Caco-2 (cell line): ENCODE measurements at regions not wholly inside any gene's neighbourhood (a gene's known extent, or its start where the extent isn't known, plus 50 kb on each side); places are given as distances from the start of the nearest gene placed in this dataset.

ENCODE experiments used
- BruUV-seq: library from RNA; stranded (reverse); fragments of 400-500 nt; replicated peaks from 2 replicates; lab custom pipeline; 2021; lab: Mats Ljungman, UMichigan
- CTCF ChIA-PET: fragments of 300-600 bp; sonication (Branson Sonifier 250); formaldehyde crosslinking; loops from one replicate; lab custom pipeline; 2022; ENCODE audit warnings: antibody characterized with exemption; lab: Charles Lee
- POLR2A ChIA-PET: fragments of 300-600 bp; sonication (Branson Sonifier 250); formaldehyde crosslinking; loops from one replicate; lab custom pipeline; 2022; ENCODE audit warnings: antibody characterized with exemption; lab: Charles Lee
- DNase-seq, 2 experiments: peaks; one replicate each; pipeline versions ENCODE4 v3.0.0 to v3.0.0-alpha.2; 2020 to 2022
- H3K27me3 ChIP-seq: replicated peaks from 2 replicates; pipeline ENCODE4 v1.6.0; 2011; ENCODE audit warnings: low read length; ENCODE audit not compliant: control insufficient read depth, insufficient read depth
- H3K36me3 ChIP-seq: 2 replicates; pipeline ENCODE4 v1.5.1; 2011; ENCODE audit warnings: low read length; ENCODE audit not compliant: control insufficient read depth, insufficient read depth
- H3K4me1 ChIP-seq: fragments of 250-450 bp; sonication (Bioruptor Pico); 2 replicates; pipeline ENCODE4 v1.5.1; 2020; ENCODE audit warnings: mild to moderate bottlenecking
- H3K4me3 ChIP-seq: 2 replicates; pipeline ENCODE4 v1.5.1; 2011; ENCODE audit warnings: low read depth, mild to moderate bottlenecking, control low read depth, low read length
- H3K9me3 ChIP-seq: fragments of 250-450 bp; sonication (Bioruptor Pico); 2 replicates; pipeline ENCODE4 v1.5.1; 2020; ENCODE audit warnings: mild to moderate bottlenecking, moderate library complexity
- H3K27ac Mint-ChIP-seq: one replicate; pipeline ENCODE4 v1.8.0; 2022; ENCODE audit warnings: mixed read lengths; ENCODE audit not compliant: unreplicated experiment
- H3K27me3 Mint-ChIP-seq: one replicate; pipeline ENCODE4 v1.8.0; 2022; ENCODE audit warnings: mixed read lengths; ENCODE audit not compliant: insufficient read depth, unreplicated experiment
- H3K36me3 Mint-ChIP-seq: one replicate; pipeline ENCODE4 v1.8.0; 2022; ENCODE audit warnings: mild to moderate bottlenecking, mixed read lengths; ENCODE audit not compliant: insufficient read depth, unreplicated experiment
- H3K4me1 Mint-ChIP-seq: one replicate; pipeline ENCODE4 v1.8.0; 2022; ENCODE audit warnings: low read depth, mixed read lengths; ENCODE audit not compliant: unreplicated experiment
- H3K4me3 Mint-ChIP-seq: one replicate; pipeline ENCODE4 v1.8.0; 2022; ENCODE audit warnings: mild to moderate bottlenecking, moderate library complexity, mixed read lengths; ENCODE audit not compliant: unreplicated experiment
- H3K9me3 Mint-ChIP-seq: one replicate; pipeline ENCODE4 v1.8.0; 2022; ENCODE audit warnings: mixed read lengths; ENCODE audit not compliant: unreplicated experiment
- intact Hi-C: fragments of 100-400 bp; cut with micrococcal nuclease; formaldehyde crosslinking; loops from one replicate; pipeline ENCODE4 v1.10.0; 2022; ENCODE audit not compliant: unreplicated experiment
- TF ChIP-seq, protein P1 (sequence below), 2 experiments: fragments of 200-600 bp in 1 of 2; IDR thresholded peaks; 1 replicate in 1 of 2; 2 replicates in 1 of 2; pipeline versions ENCODE4 v1.5.1 to v1.8.0; 2011 to 2022; ENCODE audit warnings: antibody characterized with exemption in 1 of 2, control low read depth in 1 of 2, inconsistent platforms in 1 of 2, low read depth in 1 of 2, low read length in 1 of 2, mild to moderate bottlenecking in 1 of 2, moderate library complexity in 1 of 2; ENCODE audit not compliant: insufficient read depth in 1 of 2, severe bottlenecking in 1 of 2, unreplicated experiment in 1 of 2

GRCh38 chr1:57910782-57911181 is 486.9 kb upstream of the DAB1 start:
- intact Hi-C loops: no loop called here
- CTCF ChIA-PET: no interaction called here
- H3K4me1 Mint-ChIP-seq: no peaks in the 10 kb centered on the region
- TF ChIP-seq, protein P1, sequence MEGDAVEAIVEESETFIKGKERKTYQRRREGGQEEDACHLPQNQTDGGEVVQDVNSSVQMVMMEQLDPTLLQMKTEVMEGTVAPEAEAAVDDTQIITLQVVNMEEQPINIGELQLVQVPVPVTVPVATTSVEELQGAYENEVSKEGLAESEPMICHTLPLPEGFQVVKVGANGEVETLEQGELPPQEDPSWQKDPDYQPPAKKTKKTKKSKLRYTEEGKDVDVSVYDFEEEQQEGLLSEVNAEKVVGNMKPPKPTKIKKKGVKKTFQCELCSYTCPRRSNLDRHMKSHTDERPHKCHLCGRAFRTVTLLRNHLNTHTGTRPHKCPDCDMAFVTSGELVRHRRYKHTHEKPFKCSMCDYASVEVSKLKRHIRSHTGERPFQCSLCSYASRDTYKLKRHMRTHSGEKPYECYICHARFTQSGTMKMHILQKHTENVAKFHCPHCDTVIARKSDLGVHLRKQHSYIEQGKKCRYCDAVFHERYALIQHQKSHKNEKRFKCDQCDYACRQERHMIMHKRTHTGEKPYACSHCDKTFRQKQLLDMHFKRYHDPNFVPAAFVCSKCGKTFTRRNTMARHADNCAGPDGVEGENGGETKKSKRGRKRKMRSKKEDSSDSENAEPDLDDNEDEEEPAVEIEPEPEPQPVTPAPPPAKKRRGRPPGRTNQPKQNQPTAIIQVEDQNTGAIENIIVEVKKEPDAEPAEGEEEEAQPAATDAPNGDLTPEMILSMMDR (IDR thresholded peaks at IDR 0.05; ENCODE audit: insufficient read depth in 1 of 2, low read depth in 1 of 2, low read length in 1 of 2, severe bottlenecking in 1 of 2, unreplicated experiment in 1 of 2): no peak
- H3K36me3 ChIP-seq: no peaks in the 10 kb centered on the region
- no peak overlapping the region for H3K27ac Mint-ChIP-seq
- no peaks in the 10 kb centered on the region for H3K9me3 ChIP-seq
- DNase-seq: no peak
- H3K9me3 Mint-ChIP-seq: no peaks in the 10 kb centered on the region
- POLR2A ChIA-PET: no interaction called here
- no peaks in the 10 kb centered on the region for H3K4me1 ChIP-seq
- no TSS peak for BruUV-seq
- H3K4me3 Mint-ChIP-seq: no peak overlapping the region
- no peaks in the 10 kb centered on the region for H3K36me3 Mint-ChIP-seq
- H3K27me3 Mint-ChIP-seq: peaks cover 13% of the 10 kb centered on the region
- no peak overlapping the region for H3K4me3 ChIP-seq
- H3K27me3 ChIP-seq: no peaks in the 10 kb centered on the region

- no TSS peak for BruUV-seq
- Histone ChIP-seq H3K9me3 (no peaks in the 10 kb centered on the region), H3K4me3 (no peak overlapping the region), H3K27me3 (no peaks in the 10 kb centered on the region), H3K36me3 (no peaks in the 10 kb centered on the region), H3K4me1 (no peaks in the 10 kb centered on the region)
- TF ChIP-seq, protein P1 (IDR thresholded peaks at IDR 0.05; ENCODE audit: insufficient read depth in 1 of 2, low read depth in 1 of 2, low read length in 1 of 2, severe bottlenecking in 1 of 2, unreplicated experiment in 1 of 2): no peak
- intact Hi-C loops: no loop called here
- Mint-ChIP-seq H3K27ac (no peak overlapping the region), H3K4me3 (no peak overlapping the region), H3K9me3 (no peaks in the 10 kb centered on the region), H3K4me1 (no peaks in the 10 kb centered on the region), H3K27me3 (peaks cover 13% of the 10 kb centered on the region), H3K36me3 (no peaks in the 10 kb centered on the region)
- DNase-seq: no peak
- ChIA-PET POLR2A (no interaction called here), CTCF (no interaction called here)
Measured at GRCh38 chr1:57910305-57910704, 486.4 kb upstream of the DAB1 start.

DNA sequence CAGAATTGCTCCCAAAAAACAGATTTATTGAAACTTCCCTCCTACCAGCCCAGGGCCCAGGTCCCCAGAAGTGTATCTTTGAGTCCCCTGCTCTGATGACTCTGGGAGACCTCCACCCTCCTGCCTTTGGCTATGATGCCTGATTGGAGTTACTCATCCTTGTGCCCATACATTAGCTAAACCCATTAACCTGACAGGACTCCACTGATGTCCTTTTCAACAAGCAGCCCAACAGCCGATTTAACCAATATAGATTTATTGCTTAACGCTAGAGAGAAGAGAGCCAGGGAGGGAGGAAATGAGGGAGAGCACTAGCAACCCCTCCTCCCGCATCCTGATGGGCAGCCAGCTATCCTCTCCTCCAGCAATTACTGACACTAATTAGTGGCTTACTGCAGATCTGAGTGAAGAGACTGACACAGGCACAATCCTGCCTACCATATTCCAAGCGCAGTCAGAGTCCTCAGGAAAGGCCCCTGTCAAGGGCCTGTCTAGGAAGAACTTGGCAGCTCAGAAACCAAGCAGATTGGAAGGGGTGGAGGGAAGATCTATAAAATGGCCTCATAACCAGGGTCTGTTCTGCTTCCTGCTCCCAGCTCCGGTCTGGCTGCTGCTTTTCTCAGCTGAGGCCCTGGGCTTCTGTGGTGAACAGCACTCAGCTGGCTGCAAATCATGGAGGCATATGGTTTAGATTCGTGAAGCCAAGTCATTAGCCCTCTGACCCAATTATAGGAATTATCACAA is 484.5 kb upstream of the DAB1 start:
- Histone ChIP-seq H3K4me3 (no peak overlapping the region), H3K4me1 (no peaks in the 10 kb centered on the region), H3K9me3 (no peaks in the 10 kb centered on the region), H3K27me3 (no peaks in the 10 kb centered on the region), H3K36me3 (no peaks in the 10 kb centered on the region)
- Mint-ChIP-seq H3K4me1 (no peaks in the 10 kb centered on the region), H3K36me3 (no peaks in the 10 kb centered on the region), H3K27me3 (peaks cover 11% of the 10 kb centered on the region), H3K4me3 (no peak overlapping the region), H3K9me3 (no peaks in the 10 kb centered on the region), H3K27ac (no peak overlapping the region)
- CTCF ChIA-PET: no interaction called here
- POLR2A ChIA-PET: no interaction called here
- no TSS peak for BruUV-seq
- TF ChIP-seq, protein P1 (IDR thresholded peaks at IDR 0.05; ENCODE audit: insufficient read depth in 1 of 2, low read depth in 1 of 2, low read length in 1 of 2, severe bottlenecking in 1 of 2, unreplicated experiment in 1 of 2): no peak
- no peak for DNase-seq
- intact Hi-C loops: no loop called here
